H54 (cell line): ENCODE measurements at regions not wholly inside any gene's neighbourhood (a gene's known extent, or its start where the extent isn't known, plus 50 kb on each side); places are given as distances from the start of the nearest gene placed in this dataset.
"Not testable (repeated sequence)": the region's sequence is repeated elsewhere in the genome, so short reads cannot be mapped to it uniquely, and the experiment has no call there.

ENCODE experiments used
- DNase-seq: peaks from one replicate; pipeline ENCODE4 v3.0.0; 2011; ENCODE audit warnings: low spot score, mixed read lengths; ENCODE audit not compliant: insufficient read length
- FAIRE-seq: peaks from 3 replicates; lab custom pipeline; 2011; peaks lifted over from hg19 to GRCh38; lab: Jason Lieb, UNC
- POLR2A ChIP-seq: IDR thresholded peaks from 2 replicates; pipeline ENCODE4 v1.6.1; 2011; ENCODE audit warnings: low read depth, mild to moderate bottlenecking, low read length

DNA sequence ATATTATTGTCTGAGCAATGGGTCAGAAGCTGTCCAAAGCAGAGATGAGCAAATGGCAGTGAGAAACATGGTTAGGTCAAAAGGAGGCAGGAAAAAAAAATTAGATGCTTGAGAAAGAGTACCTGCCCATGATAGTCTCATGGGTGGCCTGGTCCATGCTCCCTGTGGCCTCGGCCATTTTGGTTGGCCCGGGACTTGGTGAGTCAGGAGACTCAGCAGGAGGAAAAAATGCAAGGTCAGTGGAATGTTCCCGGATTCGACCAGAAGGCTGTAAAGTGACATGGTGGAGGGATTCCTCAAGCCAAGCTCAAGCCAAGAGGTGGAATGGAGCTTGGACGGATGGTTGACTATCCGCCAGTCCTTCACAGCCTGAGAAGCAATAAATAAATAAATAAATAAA, 236.7 kb downstream of the ASMT start:
- FAIRE-seq (no peak), DNase-seq (peak; percentile 18)
- TF ChIP-seq POLR2A = no peak

- DNase-seq = no peak
- TF ChIP-seq POLR2A = no peak
- FAIRE-seq = no peak
These were observed 237.2 kb downstream of the ASMT start for GRCh38 chrX:1852082-1852481.

DNA sequence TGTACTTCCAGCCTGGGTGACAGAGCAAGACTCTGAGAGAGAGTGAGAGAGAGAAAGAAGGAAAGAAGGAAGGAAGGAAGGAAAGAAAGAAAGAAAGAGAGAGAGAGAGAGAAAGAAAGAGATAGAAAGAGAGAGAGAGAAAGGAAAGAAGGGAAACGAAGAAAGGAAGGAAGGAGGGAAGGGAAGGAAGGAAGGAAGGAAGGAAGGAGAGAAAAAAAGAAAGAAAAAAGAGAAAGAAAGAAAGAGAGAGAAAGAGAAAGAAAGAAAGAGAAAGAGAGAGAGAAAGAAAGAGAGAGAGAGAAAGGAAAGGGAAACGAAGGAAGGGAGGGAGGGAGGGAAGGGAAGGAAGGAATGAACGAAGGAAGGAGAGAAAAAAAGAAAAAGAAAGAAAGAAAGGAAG, 238.6 kb downstream of the ASMT start:
- no peak for DNase-seq
- no peak for FAIRE-seq
- TF ChIP-seq POLR2A = no peak

DNA sequence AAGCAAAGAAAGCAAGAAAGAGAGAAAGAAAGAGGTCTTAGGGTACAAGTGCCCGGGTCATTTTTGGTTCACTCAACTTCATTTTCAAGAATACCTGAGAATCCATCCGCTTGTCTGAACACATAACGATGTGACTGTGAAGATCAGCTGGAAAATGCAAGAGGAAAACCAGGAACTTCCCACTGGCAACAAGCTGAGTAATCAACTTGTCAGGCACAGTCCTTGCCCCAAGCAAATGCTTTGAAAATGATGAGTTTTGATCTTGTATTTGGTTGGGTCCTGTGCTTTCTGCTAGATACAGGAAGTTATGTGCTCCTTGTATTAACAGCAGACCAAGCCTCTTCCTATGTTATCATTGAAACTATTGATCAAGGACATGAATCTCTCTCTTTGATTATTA, 239.1 kb downstream of the ASMT start:
- no peak for DNase-seq
- no peak for TF ChIP-seq POLR2A
- no peak for FAIRE-seq

DNA sequence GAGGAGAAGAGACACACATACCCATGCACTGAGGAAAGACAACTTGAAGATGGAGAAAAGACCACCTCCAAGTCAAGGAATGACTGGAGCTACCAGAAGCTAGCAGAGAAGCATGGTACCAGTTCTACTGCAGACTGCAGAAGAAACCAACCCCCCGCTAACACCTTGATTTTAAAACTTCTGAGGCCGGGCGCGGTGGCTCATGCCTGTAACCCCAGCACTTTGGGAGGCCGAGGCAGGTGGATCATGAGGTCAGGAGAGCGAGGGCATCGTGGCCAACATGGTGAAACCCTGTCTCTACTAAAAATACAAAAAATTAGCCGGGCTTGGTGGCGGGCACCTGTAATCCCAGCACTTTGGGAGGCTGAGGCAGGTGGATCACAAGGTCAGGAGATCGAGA, 240.0 kb downstream of the ASMT start:
- not testable (repeated sequence) for DNase-seq, FAIRE-seq

GRCh38 chrX:1859266-1859665, 244.4 kb downstream of the ASMT start:
- FAIRE-seq, DNase-seq: not testable (repeated sequence)

GRCh38 chrX:1860936-1861594, 246.2 kb downstream of the ASMT start:
- FAIRE-seq (no peak), DNase-seq (no peak)
- TF ChIP-seq POLR2A = no peak

- not testable (repeated sequence) for FAIRE-seq, DNase-seq
These were observed 249.1 kb downstream of the ASMT start for GRCh38 chrX:1863995-1864394.

GRCh38 chrX:1870421-1870820, 255.6 kb downstream of the ASMT start:
- no peak for TF ChIP-seq POLR2A
- FAIRE-seq = no peak

GRCh38 chrX:1871887-1872286, 257.0 kb downstream of the ASMT start:
- TF ChIP-seq POLR2A = no peak
- DNase-seq (no peak), FAIRE-seq (no peak)

More at GRCh38 chrX:1870421-1870820, 255.6 kb downstream of the ASMT start:
- no peak for DNase-seq

DNA sequence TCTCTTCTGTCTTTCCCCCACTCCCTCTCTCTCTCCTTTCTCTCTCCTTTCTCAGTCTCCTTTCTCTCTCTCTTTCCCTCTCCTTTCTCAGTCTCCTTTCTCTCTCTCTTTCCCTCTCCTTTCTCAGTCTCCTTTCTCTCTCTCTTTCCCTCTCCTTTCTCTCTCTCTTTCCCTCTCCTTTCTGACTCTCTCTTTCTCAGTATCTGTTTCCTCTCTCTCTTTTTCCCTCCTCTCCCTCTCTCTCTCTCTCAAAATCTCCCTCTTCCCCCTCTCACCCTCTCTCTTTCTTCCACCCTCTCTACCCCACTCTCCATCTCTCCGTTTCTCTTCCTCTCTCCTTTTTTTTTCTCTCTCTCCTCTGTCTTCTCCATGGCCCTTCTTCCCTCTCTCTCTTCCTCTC, 258.8 kb downstream of the ASMT start:
- no peak for TF ChIP-seq POLR2A
- FAIRE-seq (no peak), DNase-seq (no peak)

DNA sequence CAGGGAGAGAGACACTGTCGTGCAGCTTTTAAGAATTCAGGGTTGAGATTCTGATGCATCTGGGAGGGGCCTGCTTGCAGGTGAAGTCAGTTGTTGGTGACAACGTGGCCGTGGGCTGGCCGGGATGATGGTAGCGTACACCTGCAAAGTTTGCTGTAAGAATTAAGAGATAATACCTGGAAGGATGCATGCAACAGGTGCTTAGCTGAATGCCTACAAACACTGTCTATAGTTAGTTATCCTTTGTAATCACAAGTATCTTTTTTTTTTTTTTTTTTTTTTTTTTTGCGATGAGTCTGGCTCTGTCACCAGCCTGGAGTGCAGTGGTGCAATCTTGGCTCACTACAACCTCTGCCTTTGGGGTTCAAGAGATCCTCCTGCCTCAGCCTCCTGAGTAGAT, 259.6 kb downstream of the ASMT start:
- TF ChIP-seq POLR2A = no peak
- no peak for FAIRE-seq
- DNase-seq = no peak

- no peak for FAIRE-seq
These were observed 260.0 kb downstream of the ASMT start for GRCh38 chrX:1874899-1875298.

DNA sequence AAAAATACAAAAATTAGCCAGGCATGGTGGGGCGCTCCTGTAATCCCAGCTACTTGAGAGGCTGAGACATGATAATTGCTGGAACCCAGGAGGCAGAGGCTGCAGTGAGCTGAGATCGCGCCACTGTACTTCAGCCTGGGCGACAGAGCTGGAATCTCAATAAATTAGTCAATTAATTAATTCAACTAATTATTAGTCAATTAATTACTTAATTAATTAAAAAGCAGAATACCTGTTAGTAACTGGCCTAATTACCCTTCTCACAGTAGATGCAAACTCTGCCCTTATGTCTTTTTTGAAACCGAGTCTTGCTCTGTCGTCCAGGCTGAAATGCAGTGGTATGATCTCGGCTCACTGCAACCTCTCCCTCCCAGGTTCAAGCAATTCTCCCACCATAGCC, 261.2 kb downstream of the ASMT start:
- no peak for FAIRE-seq
- TF ChIP-seq POLR2A = no peak
- no peak for DNase-seq

More at GRCh38 chrX:1874899-1875298, 260.0 kb downstream of the ASMT start:
- no peak for DNase-seq
- no peak for TF ChIP-seq POLR2A

- DNase-seq (no peak), FAIRE-seq (no peak)
- no peak for TF ChIP-seq POLR2A
These were observed 262.9 kb downstream of the ASMT start for GRCh38 chrX:1877780-1878179.

- DNase-seq, FAIRE-seq: not testable (repeated sequence)
These were observed 266.3 kb downstream of the ASMT start for GRCh38 chrX:1880884-1881817.
